NB4 (cell line): ENCODE measurements at regions not wholly inside any gene's neighbourhood (a gene's known extent, or its start where the extent isn't known, plus 50 kb on each side); places are given as distances from the start of the nearest gene placed in this dataset.

Experiments
- DNase-seq: peaks from one replicate; pipeline ENCODE4 v3.0.0; 2010; ENCODE audit warnings: low read depth
- H3K4me3 ChIP-seq: one replicate; pipeline ENCODE4 v1.5.1; 2011; ENCODE audit warnings: mild to moderate bottlenecking, low read depth, low read length, moderate library complexity
- MYC ChIP-seq: IDR thresholded peaks from 2 replicates; pipeline ENCODE4 v1.6.1; 2011; ENCODE audit warnings: low read depth, low read length
- POLR2A ChIP-seq: IDR thresholded peaks from 2 replicates; pipeline ENCODE4 v1.6.1; 2011; ENCODE audit warnings: mild to moderate bottlenecking; ENCODE audit not compliant: insufficient read length; ENCODE audit errors: extremely low read depth
- TF ChIP-seq, protein P1 (sequence below): IDR thresholded peaks from one replicate; pipeline ENCODE4 v1.5.1; 2012; ENCODE audit warnings: low read depth, low read length
- TF ChIP-seq, protein P2 (sequence below): IDR thresholded peaks from 2 replicates; pipeline ENCODE4 v1.6.1; 2011; ENCODE audit warnings: low read depth, low read length

DNA sequence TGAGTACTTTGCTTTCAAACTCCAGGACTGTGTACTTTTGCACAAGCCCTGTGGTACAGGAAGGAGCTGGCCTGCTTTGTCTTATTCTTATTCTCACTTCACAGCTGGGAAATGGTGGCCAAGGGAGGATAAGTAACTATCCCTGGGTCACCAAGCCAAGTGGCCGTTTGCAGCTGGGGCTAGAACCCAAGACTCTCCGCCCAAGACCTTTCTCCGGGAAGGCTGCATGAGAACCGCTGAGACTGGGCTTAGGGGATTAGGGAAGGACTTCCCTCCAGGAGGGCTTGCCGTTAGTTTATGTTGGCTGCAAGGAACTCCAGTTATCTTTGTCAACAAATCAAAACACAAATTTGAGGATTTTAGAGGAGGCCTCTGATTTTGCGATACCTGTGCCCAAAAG is 109.5 kb upstream of the ADRA1D start:
- no peak overlapping the region for H3K4me3 ChIP-seq
- no peak for DNase-seq
- TF ChIP-seq MYC = no peak
- TF ChIP-seq, protein P1, sequence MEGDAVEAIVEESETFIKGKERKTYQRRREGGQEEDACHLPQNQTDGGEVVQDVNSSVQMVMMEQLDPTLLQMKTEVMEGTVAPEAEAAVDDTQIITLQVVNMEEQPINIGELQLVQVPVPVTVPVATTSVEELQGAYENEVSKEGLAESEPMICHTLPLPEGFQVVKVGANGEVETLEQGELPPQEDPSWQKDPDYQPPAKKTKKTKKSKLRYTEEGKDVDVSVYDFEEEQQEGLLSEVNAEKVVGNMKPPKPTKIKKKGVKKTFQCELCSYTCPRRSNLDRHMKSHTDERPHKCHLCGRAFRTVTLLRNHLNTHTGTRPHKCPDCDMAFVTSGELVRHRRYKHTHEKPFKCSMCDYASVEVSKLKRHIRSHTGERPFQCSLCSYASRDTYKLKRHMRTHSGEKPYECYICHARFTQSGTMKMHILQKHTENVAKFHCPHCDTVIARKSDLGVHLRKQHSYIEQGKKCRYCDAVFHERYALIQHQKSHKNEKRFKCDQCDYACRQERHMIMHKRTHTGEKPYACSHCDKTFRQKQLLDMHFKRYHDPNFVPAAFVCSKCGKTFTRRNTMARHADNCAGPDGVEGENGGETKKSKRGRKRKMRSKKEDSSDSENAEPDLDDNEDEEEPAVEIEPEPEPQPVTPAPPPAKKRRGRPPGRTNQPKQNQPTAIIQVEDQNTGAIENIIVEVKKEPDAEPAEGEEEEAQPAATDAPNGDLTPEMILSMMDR = no peak
- no peak for TF ChIP-seq POLR2A
- TF ChIP-seq, protein P2, sequence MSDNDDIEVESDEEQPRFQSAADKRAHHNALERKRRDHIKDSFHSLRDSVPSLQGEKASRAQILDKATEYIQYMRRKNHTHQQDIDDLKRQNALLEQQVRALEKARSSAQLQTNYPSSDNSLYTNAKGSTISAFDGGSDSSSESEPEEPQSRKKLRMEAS = no peak

DNA sequence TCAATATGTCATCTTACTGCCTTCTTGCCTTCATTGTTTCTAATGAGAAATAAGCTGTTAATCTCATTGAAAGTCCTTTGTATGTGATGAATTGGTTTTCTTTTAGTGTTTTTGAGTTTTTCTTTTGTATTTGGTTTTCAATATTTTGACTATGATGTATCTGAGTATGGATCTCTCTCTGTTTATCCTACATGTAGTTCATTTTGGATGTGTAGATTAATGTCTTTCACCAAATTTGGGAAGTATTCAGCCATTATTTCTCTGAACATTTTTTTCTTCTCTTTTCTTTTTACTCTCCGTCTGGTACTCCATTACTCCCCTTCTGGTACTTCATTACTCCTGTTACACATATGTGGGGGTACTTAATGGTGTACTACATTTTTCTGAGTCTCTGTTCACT is 103.3 kb upstream of the ADRA1D start:
- no peak overlapping the region for H3K4me3 ChIP-seq
- no peak for DNase-seq

DNA sequence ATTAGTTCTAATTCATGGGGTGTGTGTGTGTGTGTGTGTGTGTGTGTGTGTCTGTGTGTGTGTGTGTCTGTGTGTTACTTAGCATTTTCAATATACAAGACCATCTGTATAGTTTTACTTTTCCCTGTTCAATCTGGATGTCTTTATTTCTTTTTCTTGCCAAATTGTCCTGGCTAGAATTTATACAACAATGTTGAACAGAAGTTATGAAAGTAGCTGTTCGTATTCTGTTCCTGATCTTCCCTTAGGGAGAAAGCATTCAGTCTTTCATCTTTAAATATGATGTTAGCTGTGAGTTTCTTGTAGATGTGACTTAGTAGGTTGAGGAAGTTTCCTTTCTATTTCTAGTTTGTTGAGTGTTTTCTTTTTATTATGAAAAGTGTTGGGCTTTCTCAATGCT is 101.0 kb upstream of the ADRA1D start:
- TF ChIP-seq, protein P1 = no peak
- no peak for TF ChIP-seq POLR2A
- H3K4me3 ChIP-seq = no peak overlapping the region
- DNase-seq = no peak

More for the DNA sequence above, 103.3 kb upstream of the ADRA1D start:
- TF ChIP-seq, protein P1 = no peak
- TF ChIP-seq, protein P2 = no peak
- no peak for TF ChIP-seq POLR2A
- no peak for TF ChIP-seq MYC

DNA sequence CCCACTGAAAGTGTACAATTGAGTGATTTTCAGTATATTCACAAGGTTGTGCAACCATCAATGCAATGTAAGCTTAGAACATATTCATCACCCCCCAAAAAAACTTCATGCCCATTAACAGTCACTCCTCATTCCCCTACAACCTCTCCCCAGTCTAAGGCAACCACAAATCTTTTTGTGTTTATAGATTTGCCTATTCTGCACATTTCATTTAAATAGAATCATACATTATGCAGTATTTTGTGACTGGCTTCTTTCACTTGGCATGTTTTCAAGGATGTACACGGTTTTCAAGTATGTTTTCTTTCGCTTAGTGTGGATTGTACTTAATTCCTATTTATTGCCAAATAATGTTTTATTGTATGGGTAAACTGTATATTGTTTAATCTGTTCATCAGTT is 95.6 kb upstream of the ADRA1D start:
- H3K4me3 ChIP-seq = no peak overlapping the region
- DNase-seq = no peak
- TF ChIP-seq, protein P2 = no peak
- TF ChIP-seq, protein P1 = no peak
- no peak for TF ChIP-seq POLR2A
- TF ChIP-seq MYC = no peak

DNA sequence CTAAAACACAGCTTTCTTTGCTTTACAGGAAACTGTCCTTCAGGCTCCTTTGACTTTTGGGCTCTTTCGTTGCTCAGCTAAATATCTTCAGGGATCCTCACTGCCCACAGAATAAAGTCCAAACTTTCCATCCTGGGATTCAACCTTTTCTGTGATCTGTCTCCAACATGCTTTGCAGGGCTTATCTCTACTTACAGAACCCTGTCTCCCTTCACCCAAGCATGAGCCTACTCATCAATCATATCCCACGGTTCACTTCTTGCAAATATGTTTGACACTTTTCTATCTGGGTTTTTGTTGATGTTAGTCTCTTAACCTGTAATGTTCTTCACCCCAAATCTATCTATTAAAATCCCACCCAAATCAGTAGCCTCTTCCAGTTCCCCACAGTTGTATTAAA is 93.5 kb upstream of the ADRA1D start:
- DNase-seq = no peak
- TF ChIP-seq, protein P2 = no peak
- no peak for TF ChIP-seq POLR2A
- TF ChIP-seq MYC = no peak
- no peak overlapping the region for H3K4me3 ChIP-seq

DNA sequence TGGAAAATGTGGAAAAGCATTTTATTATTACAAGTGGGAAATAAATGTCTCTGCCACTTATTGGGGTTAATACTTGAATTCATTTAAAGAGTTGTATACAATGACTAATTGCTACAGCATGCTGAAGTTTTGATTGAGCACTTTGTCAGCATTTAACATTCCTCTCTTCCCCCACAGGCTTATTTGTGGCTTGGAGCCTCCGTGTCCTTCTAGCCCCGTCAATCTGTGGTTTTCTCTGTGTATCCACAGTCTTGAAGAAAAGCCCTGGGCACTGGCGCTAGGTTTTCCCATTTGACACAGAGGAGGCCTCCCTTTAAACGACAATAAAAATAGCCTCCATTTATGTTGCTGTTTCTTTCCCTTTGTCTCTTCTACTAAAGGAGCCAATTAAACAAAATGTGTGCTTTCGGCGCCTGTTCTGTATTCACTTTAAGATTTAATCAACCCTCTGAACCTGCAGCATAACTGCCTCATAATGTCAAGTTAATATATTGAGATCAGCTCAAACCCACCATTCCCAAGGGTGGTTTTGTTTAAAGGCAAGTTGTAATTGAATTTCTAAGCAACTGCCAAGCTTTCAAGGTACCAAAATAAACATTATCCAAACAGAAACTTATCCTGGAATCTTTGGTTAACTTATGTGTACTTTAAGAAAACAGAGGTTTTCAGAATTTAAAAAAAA is 92.9 kb upstream of the ADRA1D start:
- no peak overlapping the region for H3K4me3 ChIP-seq
- no peak for DNase-seq
- TF ChIP-seq, protein P2 = no peak
- TF ChIP-seq, protein P1 = no peak
- TF ChIP-seq MYC (no peak), POLR2A (no peak)
